SK-N-SH (cell line): ENCODE measurements at regions not wholly inside any gene's neighbourhood (a gene's known extent, or its start where the extent isn't known, plus 50 kb on each side); places are given as distances from the start of the nearest gene placed in this dataset.

Experiments used
- CTCF ChIA-PET: fragments of 300-600, 350-600 bp; formaldehyde crosslinking; extraction: SDS; loops from one replicate; lab custom pipeline; 2021; lab: Yijun Ruan, JAX
- POLR2A ChIA-PET: fragments of 350-600 bp; sonication (Branson Sonifier 250); formaldehyde crosslinking; extraction: SDS; loops from one replicate; lab custom pipeline; 2020; ENCODE audit warnings: antibody characterized with exemption, inconsistent platforms; lab: Yijun Ruan, JAX
- DNase-seq: peaks from one replicate; pipeline ENCODE4 v3.0.0; 2012
- H2AFZ ChIP-seq: fragments of 200-600 bp; sonication (generic); 2 replicates; pipeline ENCODE4 v1.8.1; 2016; ENCODE audit warnings: antibody characterized with exemption, mild to moderate bottlenecking, low read depth
- H3F3A ChIP-seq: fragments of 200-600 bp; sonication (generic); replicated peaks from 2 replicates; pipeline ENCODE3; 2016; ENCODE audit warnings: antibody characterized with exemption, mild to moderate bottlenecking; ENCODE audit not compliant: insufficient read depth
- H3K27ac ChIP-seq, 2 experiments: fragments of 200-500 bp in 1 of 2; fragments of 200-600 bp in 1 of 2; sonication (Bioruptor generic) in 1 of 2; sonication (generic), shearing (Covaris generic) in 1 of 2; 2 replicates each; pipeline versions ENCODE4 v1.5.1 to v1.6.1; 2014 to 2016; ENCODE audit warnings: low read depth in 2 of 2, inconsistent platforms in 1 of 2, low read length in 1 of 2, mild to moderate bottlenecking in 1 of 2, mixed read lengths in 1 of 2
- H3K27me3 ChIP-seq: fragments of 200-600 bp; sonication (generic), shearing (Covaris generic); 2 replicates; pipeline ENCODE4 v1.6.1; 2016; ENCODE audit warnings: mixed run types; ENCODE audit not compliant: insufficient read depth
- H3K36me3 ChIP-seq, 2 experiments: fragments of 200-500 bp in 1 of 2; fragments of 200-600 bp in 1 of 2; sonication (Bioruptor generic) in 1 of 2; sonication (generic) in 1 of 2; replicated peaks in 1 of 2; 2 replicates each; pipeline versions ENCODE3 to v1.5.1; 2014 to 2016; ENCODE audit warnings: low read length in 1 of 2, mild to moderate bottlenecking in 1 of 2; ENCODE audit not compliant: insufficient read depth in 2 of 2, control insufficient read depth in 1 of 2
- H3K4me1 ChIP-seq, 2 experiments: fragments of 200-500 bp in 1 of 2; fragments of 200-600 bp in 1 of 2; sonication (Bioruptor generic) in 1 of 2; sonication (generic), shearing (Covaris generic) in 1 of 2; 2 replicates each; pipeline versions ENCODE4 v1.5.1 to v1.6.1; 2014 to 2016; ENCODE audit warnings: low read depth in 1 of 2, low read length in 1 of 2, mixed run types in 1 of 2; ENCODE audit not compliant: insufficient read depth in 2 of 2, control insufficient read depth in 1 of 2
- H3K4me2 ChIP-seq: fragments of 200-600 bp; sonication (generic), shearing (Covaris generic); 2 replicates; pipeline ENCODE4 v1.6.1; 2017; ENCODE audit warnings: mixed run types
- H3K4me3 ChIP-seq, 2 experiments: fragments of 200-500 bp in 1 of 2; fragments of 200-600 bp in 1 of 2; sonication (Bioruptor generic) in 1 of 2; sonication (generic), shearing (Covaris generic) in 1 of 2; 2 replicates each; pipeline versions ENCODE4 v1.5.1 to v1.8.1; 2014 to 2016; ENCODE audit warnings: low read depth in 2 of 2, inconsistent platforms in 1 of 2, low read length in 1 of 2, mild to moderate bottlenecking in 1 of 2, mixed read lengths in 1 of 2, moderate library complexity in 1 of 2
- H3K79me2 ChIP-seq: fragments of 200-600 bp; sonication (generic); 2 replicates; pipeline ENCODE4 v1.8.1; 2017; ENCODE audit warnings: mild to moderate bottlenecking; ENCODE audit not compliant: insufficient read depth
- H3K9ac ChIP-seq: fragments of 200-600 bp; sonication (generic); 2 replicates; pipeline ENCODE4 v1.6.1; 2017; ENCODE audit warnings: mixed run types
- H3K9me2 ChIP-seq: fragments of 200-600 bp; sonication (generic); 2 replicates; pipeline ENCODE4 v1.6.1; 2017; ENCODE audit warnings: mixed run types
- H3K9me3 ChIP-seq: fragments of 200-600 bp; sonication (generic); 2 replicates; pipeline ENCODE4 v1.6.1; 2017; ENCODE audit warnings: mixed run types, mild to moderate bottlenecking, moderate library complexity
- H4K20me1 ChIP-seq: fragments of 200-600 bp; sonication (generic); 2 replicates; pipeline ENCODE4 v1.6.1; 2017; ENCODE audit warnings: mild to moderate bottlenecking, mixed run types; ENCODE audit not compliant: insufficient read depth
- EP300 ChIP-seq, 2 experiments: IDR thresholded peaks; 2 replicates each; pipeline versions ENCODE4 v1.4.0 to v1.6.1; 2012; ENCODE audit warnings: borderline replicate concordance in 1 of 2, low read depth in 1 of 2, low read length in 1 of 2
- EZH2phosphoT487 ChIP-seq: fragments of 200-600 bp; sonication (generic); IDR thresholded peaks from 2 replicates; pipeline ENCODE4 v1.6.1; 2017; ENCODE audit warnings: low read depth, mixed run types, mild to moderate bottlenecking, antibody characterized with exemption, moderate library complexity, borderline replicate concordance
- FOXM1 ChIP-seq: IDR thresholded peaks from 2 replicates; pipeline ENCODE4 v1.4.0; 2012; ENCODE audit warnings: low read depth, mild to moderate bottlenecking
- IRF3 ChIP-seq: fragments of 150-350 bp; IDR thresholded peaks from 2 replicates; pipeline ENCODE4 v1.6.1; 2016; ENCODE audit warnings: mild to moderate bottlenecking, low read depth, low read length
- MEF2A ChIP-seq: IDR thresholded peaks from 2 replicates; pipeline ENCODE4 v1.4.0; 2012; ENCODE audit warnings: low read depth, borderline replicate concordance
- MXI1 ChIP-seq: IDR thresholded peaks from 2 replicates; pipeline ENCODE4 v1.6.1; 2012; ENCODE audit warnings: mild to moderate bottlenecking, low read depth, low read length, improper control_type of control experiment
- NFIC ChIP-seq: IDR thresholded peaks from 2 replicates; pipeline ENCODE4 v1.4.0; 2012; ENCODE audit warnings: borderline replicate concordance
- POLR2AphosphoS5 ChIP-seq: IDR thresholded peaks from 2 replicates; pipeline ENCODE4 v1.6.1; 2012; ENCODE audit warnings: low read depth, low read length
- RFX5 ChIP-seq: IDR thresholded peaks from 2 replicates; pipeline ENCODE4 v1.6.1; 2012; ENCODE audit warnings: mild to moderate bottlenecking, improper control_type of control experiment, low read length
- RXRA ChIP-seq: IDR thresholded peaks from 2 replicates; pipeline ENCODE4 v1.4.0; 2012; ENCODE audit warnings: low read depth, mild to moderate bottlenecking, borderline replicate concordance
- TCF12 ChIP-seq: IDR thresholded peaks from 2 replicates; pipeline ENCODE4 v1.4.0; 2012
- USF2 ChIP-seq: fragments of 150-350 bp; IDR thresholded peaks from 2 replicates; pipeline ENCODE4 v1.6.1; 2017; ENCODE audit warnings: antibody characterized with exemption, low read length, low read depth, borderline replicate concordance
- WGBS: methylation state at CpG from one replicate; pipeline ENCODE4 v1.1.6; 2017; ENCODE audit warnings: low lambda C conversion rate; 5-methylcytosine and 5-hydroxymethylcytosine counted together
- TF ChIP-seq, protein P1 (sequence below): IDR thresholded peaks from 2 replicates; pipeline ENCODE4 v1.4.0; 2012; ENCODE audit warnings: low read depth, borderline replicate concordance

- Histone ChIP-seq H3K9me2 (no peaks in the 10 kb centered on the region), H3K9ac (no peak overlapping the region), H3K4me2 (no peak overlapping the region), H3K79me2 (no peaks in the 10 kb centered on the region), H3F3A (no peaks in the 10 kb centered on the region), H4K20me1 (no peaks in the 10 kb centered on the region), H3K27me3 (no peaks in the 10 kb centered on the region)
- 72% methylated on average over 5 of the region's 5 CpGs for WGBS
- POLR2A ChIA-PET: no interaction called here
- TF ChIP-seq FOXM1 (no peak), NFIC (no peak), RFX5 (no peak), RXRA (no peak), MXI1 (no peak), EZH2phosphoT487 (no peak), USF2 (no peak)
- TF ChIP-seq, all 33 proteins: peak for 0
- H3K36me3 ChIP-seq: no peaks in the 10 kb centered on the region
- no peak overlapping the region for H2AFZ ChIP-seq
- H3K4me3 ChIP-seq: no peak overlapping the region
- no peak overlapping the region for H3K27ac ChIP-seq
- no peaks in the 10 kb centered on the region; a peak in 1 of 4 replicates for H3K4me1 ChIP-seq
- H3K9me3 ChIP-seq: no peaks in the 10 kb centered on the region
- CTCF ChIA-PET: no interaction called here
- no peak for DNase-seq
Observed at GRCh38 chr3:20529911-20530310, 343.9 kb upstream of the SGO1 start.

GRCh38 chr3:20528180-20528770, 342.3 kb upstream of the SGO1 start:
- Histone ChIP-seq H3K4me3 (no peak overlapping the region), H3K79me2 (no peaks in the 10 kb centered on the region), H3K9ac (no peak overlapping the region), H3F3A (no peaks in the 10 kb centered on the region), H3K27me3 (no peaks in the 10 kb centered on the region), H3K9me2 (no peaks in the 10 kb centered on the region), H3K4me1 (no peaks in the 10 kb centered on the region; a peak in 1 of 4 replicates), H4K20me1 (no peaks in the 10 kb centered on the region), H2AFZ (no peak overlapping the region), H3K36me3 (no peaks in the 10 kb centered on the region), H3K27ac (no peak overlapping the region), H3K4me2 (no peak overlapping the region), H3K9me3 (no peaks in the 10 kb centered on the region)
- 61% methylated on average over 5 of the region's 5 CpGs for WGBS
- no peak for TF ChIP-seq NFIC
- ChIA-PET CTCF (interaction anchor here (0.7 to 1.1 kb wide), 2 partner anchors 17 to 414 kb away, joined by 3 read pairs; no protein-coding TSS in a partner anchor), POLR2A (no interaction called here)
- DNase-seq: no peak

- DNase-seq: no peak
- Histone ChIP-seq H3K9me3 (no peaks in the 10 kb centered on the region), H2AFZ (no peak overlapping the region), H4K20me1 (no peaks in the 10 kb centered on the region), H3K79me2 (no peaks in the 10 kb centered on the region), H3K9me2 (no peaks in the 10 kb centered on the region), H3K4me3 (no peak overlapping the region), H3K4me1 (no peaks in the 10 kb centered on the region; a peak in 1 of 4 replicates), H3K9ac (no peak overlapping the region), H3K4me2 (no peak overlapping the region), H3K36me3 (no peaks in the 10 kb centered on the region), H3K27ac (no peak overlapping the region), H3K27me3 (no peaks in the 10 kb centered on the region), H3F3A (no peaks in the 10 kb centered on the region)
- ChIA-PET POLR2A (no interaction called here), CTCF (no interaction called here)
- 54% methylated on average over 1 of the region's 1 CpG for WGBS
- TF ChIP-seq IRF3 (no peak), EP300 (IDR thresholded peaks at IDR 0.05; ENCODE audit: borderline replicate concordance in 1 of 2, low read depth in 1 of 2, low read length in 1 of 2) (no peak), USF2 (no peak), MEF2A (no peak), NFIC (no peak), RXRA (no peak), TCF12 (no peak), POLR2AphosphoS5 (no peak)
- TF ChIP-seq, protein P1, sequence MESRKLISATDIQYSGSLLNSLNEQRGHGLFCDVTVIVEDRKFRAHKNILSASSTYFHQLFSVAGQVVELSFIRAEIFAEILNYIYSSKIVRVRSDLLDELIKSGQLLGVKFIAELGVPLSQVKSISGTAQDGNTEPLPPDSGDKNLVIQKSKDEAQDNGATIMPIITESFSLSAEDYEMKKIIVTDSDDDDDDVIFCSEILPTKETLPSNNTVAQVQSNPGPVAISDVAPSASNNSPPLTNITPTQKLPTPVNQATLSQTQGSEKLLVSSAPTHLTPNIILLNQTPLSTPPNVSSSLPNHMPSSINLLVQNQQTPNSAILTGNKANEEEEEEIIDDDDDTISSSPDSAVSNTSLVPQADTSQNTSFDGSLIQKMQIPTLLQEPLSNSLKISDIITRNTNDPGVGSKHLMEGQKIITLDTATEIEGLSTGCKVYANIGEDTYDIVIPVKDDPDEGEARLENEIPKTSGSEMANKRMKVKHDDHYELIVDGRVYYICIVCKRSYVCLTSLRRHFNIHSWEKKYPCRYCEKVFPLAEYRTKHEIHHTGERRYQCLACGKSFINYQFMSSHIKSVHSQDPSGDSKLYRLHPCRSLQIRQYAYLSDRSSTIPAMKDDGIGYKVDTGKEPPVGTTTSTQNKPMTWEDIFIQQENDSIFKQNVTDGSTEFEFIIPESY: no peak
Observed at GRCh38 chr3:20527368-20527767, 341.4 kb upstream of the SGO1 start.
